GM18907 (cell line): ENCODE measurements at regions not wholly inside any gene's neighbourhood (a gene's known extent, or its start where the extent isn't known, plus 50 kb on each side); places are given as distances from the start of the nearest gene placed in this dataset.

Experiments
- ATAC-seq: cut with Tn5 transposase; IDR thresholded peaks from one replicate; pipeline ENCODE4 v1.9.1; 2021; ENCODE audit warnings: mild to moderate bottlenecking, moderate library complexity; ENCODE audit not compliant: unreplicated experiment

- no peak for ATAC-seq
Measured at GRCh38 chr2:2839782-2840531, 508.9 kb upstream of the MYT1L start.

- ATAC-seq = no peak
Measured at GRCh38 chr2:2839393-2839781, 508.3 kb upstream of the MYT1L start.

GRCh38 chr2:2838548-2838845 is 507.4 kb upstream of the MYT1L start:
- no peak for ATAC-seq

GRCh38 chr2:2837746-2838547 is 506.9 kb upstream of the MYT1L start:
- ATAC-seq = no peak

GRCh38 chr2:2836343-2837070 is 505.4 kb upstream of the MYT1L start:
- ATAC-seq = no peak

GRCh38 chr2:2834516-2835254 is 503.6 kb upstream of the MYT1L start:
- no peak for ATAC-seq

GRCh38 chr2:2834105-2834504 is 503.0 kb upstream of the MYT1L start:
- no peak for ATAC-seq

GRCh38 chr2:2832657-2833056 is 501.6 kb upstream of the MYT1L start:
- no peak for ATAC-seq

GRCh38 chr2:2831633-2832032 is 500.6 kb upstream of the MYT1L start:
- ATAC-seq = no peak

GRCh38 chr2:2830576-2830975 is 499.5 kb upstream of the MYT1L start:
- no peak for ATAC-seq

GRCh38 chr2:2828774-2829368 is 497.8 kb upstream of the MYT1L start:
- ATAC-seq = no peak

- no peak for ATAC-seq
Measured at GRCh38 chr2:2827761-2828221, 496.7 kb upstream of the MYT1L start.

- ATAC-seq = no peak
Measured at GRCh38 chr2:2827046-2827636, 496.1 kb upstream of the MYT1L start.

GRCh38 chr2:2826621-2827020 is 495.5 kb upstream of the MYT1L start:
- no peak for ATAC-seq

- ATAC-seq = no peak
Measured at GRCh38 chr2:2826209-2826551, 495.1 kb upstream of the MYT1L start.

GRCh38 chr2:2825516-2826208 is 494.6 kb upstream of the MYT1L start:
- no peak for ATAC-seq

GRCh38 chr2:2825062-2825461 is 494.0 kb upstream of the MYT1L start:
- ATAC-seq = no peak

- no peak for ATAC-seq
Measured at GRCh38 chr2:2824588-2824987, 493.5 kb upstream of the MYT1L start.

- no peak for ATAC-seq
Measured at GRCh38 chr2:2823061-2823753, 492.1 kb upstream of the MYT1L start.
